ENCODE measurements at regions not wholly inside any gene's neighbourhood (a gene's known extent, or its start where the extent isn't known, plus 50 kb on each side); places are given as distances from the start of the nearest gene placed in this dataset.

GRCh38 chr13:102933523-102933922 is 87.7 kb downstream of the ERCC5 start:
- TF ChIP-seq CTCF (IDR thresholded peaks at IDR 0.05): no peak
- no peak for TF ChIP-seq EZH2 (IDR thresholded peaks at IDR 0.05; ENCODE audit: borderline replicate concordance, insufficient read depth, low read depth, low read length, poor library complexity, severe bottlenecking)
